Kidney capillary endothelial cell (primary cell): ENCODE measurements at regions not wholly inside any gene's neighbourhood (a gene's known extent, or its start where the extent isn't known, plus 50 kb on each side); places are given as distances from the start of the nearest gene placed in this dataset.

Experiments used
- DNase-seq: peaks from one replicate; pipeline ENCODE4 v3.0.0-alpha.2; 2018; ENCODE audit warnings: low spot score

DNA sequence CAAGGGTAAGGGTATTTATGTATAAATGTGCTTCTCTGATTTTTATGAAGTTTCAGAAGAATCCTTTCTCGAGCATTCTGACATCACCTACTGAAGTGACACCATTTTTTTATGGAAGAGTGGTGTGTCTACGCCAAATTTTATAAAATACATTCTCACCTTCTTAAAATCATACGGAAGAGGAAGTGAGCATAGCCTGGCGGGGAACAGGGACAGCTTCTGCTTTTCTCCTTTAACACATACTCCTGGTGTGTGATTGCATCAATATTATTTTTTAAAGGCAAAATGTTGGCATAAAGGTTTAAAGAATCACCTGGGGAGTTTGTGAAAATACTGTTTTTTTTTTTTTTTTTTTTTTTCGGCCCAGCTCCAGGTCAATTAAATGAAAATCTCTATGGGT lies 733.6 kb upstream of the MAN1A1 start:
- no peak for DNase-seq

DNA sequence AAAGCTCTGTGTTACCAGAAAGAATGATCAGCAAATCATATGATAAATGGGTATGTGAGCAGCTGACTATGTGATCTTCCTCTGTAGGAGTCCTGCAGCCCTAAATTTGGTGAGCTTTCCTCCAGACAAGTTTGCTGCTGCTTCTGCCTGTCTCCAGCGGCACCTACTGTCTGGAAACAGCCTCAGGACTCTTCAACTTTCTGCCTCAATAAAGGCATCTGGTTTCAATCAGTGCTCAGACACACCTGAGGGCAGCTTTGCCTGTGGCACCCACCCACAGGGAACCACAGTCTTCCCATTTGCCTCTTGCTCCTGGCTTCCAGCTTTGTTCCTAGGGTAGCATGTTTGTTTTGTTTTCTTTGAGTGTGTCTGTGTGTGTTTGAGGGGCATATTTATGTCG lies 727.9 kb upstream of the MAN1A1 start:
- no peak for DNase-seq

DNA sequence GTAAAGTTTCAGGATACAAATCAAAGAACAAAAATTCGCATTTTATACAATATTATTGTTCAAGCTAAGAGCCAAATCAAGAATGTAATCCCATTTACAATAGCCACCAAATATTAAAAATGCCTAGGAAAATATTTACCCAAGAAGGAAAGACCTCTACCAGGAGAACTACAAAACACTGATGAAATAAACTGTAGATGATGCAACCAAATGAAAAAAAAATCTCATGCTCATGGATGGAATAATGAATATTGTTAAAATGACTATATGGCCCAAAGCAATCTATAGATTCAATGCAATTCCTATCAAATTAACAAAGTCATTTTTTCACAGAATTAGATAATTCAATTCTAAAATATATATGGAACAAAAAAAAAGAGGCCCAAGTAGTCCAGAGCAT lies 708.8 kb upstream of the MAN1A1 start:
- DNase-seq, result no peak

DNA sequence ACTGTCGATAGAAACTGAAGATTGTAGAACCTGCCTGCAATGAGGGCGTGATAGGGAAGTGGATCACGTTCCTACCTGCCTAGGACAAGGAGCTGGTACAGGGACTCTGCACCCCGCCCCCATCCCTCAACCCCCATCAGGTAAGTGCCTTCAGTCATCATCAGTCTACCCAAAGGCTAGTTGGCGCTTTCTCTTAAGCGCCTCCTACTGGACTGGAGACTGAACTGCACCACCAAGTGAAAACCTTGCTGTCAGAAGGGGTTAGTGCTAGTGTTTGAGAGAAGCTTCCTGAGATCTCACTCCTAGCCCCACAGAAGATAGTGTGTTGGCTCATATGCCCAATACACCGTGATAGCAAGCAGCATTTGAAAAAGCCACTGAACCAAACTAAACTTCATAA lies 706.5 kb upstream of the MAN1A1 start:
- DNase-seq, result no peak

DNA sequence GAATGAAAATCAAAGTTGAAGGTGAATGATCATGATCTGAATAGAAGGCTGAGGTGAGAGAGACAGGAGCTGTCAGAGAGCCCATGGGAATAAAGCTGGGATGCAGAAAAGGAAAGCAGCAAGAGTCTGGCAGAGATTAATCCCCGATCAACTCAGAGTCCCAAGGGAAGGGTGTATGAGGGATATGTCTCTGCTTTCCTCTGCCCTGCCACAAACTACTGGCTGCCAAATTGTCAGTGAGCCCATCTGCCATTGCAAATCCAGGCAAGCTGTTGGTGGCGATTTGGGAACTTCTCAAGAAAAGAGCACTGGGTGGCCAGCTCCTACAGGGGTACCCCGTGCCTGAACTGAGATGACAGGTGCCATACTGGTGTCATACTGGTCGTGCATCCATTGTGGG lies 705.5 kb upstream of the MAN1A1 start:
- no peak for DNase-seq

DNA sequence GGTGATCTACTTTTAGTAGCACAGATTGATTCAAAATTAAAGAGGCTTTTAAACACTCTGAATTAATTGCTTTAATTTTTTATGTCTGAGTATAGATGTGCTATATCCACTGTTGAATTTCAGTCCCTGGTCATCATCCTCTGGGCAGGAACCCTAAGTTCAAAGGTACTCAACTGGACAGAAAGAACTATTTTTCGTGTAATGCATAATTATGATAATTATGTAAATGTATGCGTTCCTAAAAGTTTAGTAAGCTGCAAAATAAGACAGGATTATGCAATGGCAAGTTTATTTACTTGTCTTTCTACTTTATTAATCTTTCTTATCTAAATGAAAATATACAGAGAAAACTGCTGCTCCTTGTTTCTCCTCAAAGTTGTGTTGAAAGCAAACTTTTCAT lies 690.1 kb upstream of the MAN1A1 start:
- no peak for DNase-seq

DNA sequence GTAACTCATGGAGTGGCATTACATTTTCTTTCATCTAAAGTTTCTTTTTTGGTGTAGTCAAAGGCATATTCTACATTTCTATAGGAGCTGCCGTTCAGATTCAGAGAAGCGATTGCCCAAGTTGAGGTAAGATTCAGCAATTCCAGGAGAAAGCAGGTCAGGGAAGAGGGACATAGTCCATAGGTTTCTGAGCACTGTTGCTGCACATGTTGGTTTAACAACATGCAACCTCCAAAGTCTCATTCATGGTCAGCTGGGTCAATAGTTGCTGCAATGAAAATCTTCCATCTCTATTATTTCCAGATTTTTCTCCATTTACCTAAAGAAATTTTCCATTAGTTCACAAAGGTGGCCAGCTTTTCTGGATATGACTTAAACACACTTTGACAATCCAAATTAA lies 682.3 kb upstream of the MAN1A1 start:
- DNase-seq, result no peak

DNA sequence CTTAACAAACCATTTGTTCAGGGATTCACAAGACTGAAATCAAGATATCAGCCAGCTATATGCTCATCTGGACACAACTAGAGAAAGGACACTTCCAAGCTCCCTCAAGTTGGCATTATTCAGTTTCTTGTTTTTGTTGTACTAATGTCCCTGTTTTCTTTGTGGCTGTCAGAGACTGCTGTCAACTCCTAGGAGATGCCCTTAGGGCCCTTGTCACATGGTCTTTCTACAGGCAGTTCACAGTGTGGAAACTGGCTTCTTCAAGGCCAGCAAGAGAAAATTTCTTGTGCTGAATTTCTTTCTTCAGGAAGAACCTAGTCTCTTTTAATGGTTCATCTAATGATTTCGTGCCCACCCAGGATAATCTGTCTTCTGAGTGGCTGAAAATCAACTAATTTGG lies 677.2 kb upstream of the MAN1A1 start:
- no peak for DNase-seq

DNA sequence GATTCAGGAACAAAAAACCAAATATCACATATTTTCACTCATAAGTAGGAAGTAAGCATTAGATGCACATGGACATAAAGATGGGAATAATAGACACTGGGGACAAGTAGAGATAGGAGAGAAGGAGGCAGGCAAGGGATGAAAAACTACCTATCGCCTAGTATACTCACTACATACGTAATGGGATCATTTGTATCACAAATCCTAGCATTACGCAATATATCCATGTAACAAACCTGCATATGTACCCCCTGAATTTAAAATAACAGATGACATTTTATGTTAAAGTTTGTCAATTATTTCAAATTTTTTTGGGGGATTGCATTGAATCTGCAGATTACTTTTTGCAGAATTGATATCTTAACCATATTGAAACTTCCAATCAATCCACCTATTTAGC lies 660.5 kb upstream of the MAN1A1 start:
- DNase-seq, result no peak

DNA sequence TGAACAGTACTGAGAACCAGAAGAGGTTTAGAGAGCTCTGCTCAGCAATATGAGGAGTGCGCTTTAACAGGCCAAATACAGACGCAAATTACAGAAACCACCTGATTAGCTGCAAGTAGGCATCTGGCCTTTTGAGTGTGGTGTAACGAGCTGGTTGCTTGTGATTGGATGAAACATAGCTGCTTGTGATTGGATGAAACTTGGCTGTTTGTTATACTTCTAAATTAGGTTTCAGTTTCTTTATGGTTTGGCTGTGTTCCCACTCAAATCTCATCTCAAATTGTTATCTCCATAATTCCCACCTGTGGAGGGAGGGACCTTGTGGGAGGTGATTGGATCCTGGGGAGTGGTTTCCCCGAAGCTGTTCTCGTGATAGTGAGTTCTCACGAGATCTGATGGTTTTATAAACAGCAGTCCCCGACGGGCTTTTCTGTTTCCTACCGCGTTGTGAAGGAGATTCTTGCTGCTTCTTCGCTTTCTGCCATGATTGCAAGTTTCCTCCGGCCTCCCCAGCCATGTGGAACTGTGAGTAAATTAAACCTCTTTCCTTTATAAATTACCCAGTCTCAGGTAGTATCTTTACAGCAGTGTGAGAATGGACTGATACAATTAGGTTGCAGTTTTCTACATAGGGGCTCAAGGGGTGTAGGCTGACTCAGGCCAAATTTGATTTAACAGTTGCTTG lies 655.9 kb upstream of the MAN1A1 start:
- no peak for DNase-seq

DNA sequence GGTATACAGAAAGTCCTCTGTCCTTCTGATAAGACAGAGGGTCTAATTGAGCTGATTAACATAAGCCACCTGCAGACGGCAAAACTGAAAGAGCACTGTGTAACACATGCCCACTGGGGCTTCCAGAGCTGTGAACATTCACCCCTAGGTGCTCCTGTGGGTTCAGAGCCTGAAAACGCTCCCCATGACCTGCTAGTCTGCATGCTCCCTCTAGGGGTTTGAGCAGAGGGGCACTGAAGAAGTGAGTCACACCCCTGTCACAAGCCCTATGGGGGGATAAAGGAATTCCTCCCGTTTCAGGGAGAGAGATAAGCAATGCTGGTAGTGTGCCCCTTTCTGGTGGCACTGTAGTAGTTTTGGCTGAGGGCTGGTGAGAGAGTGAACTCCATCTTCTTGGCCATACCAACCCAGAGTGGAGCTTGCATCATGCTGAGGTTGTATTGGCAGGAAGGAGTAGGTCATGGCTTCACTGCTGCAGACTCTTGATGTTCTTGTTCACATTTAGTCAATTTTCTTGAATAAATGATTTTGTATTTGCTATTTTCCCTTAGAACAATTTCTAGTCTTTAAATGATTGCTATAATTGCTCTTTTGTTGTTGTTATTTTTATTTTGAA lies 637.5 kb upstream of the MAN1A1 start:
- DNase-seq, result no peak

DNA sequence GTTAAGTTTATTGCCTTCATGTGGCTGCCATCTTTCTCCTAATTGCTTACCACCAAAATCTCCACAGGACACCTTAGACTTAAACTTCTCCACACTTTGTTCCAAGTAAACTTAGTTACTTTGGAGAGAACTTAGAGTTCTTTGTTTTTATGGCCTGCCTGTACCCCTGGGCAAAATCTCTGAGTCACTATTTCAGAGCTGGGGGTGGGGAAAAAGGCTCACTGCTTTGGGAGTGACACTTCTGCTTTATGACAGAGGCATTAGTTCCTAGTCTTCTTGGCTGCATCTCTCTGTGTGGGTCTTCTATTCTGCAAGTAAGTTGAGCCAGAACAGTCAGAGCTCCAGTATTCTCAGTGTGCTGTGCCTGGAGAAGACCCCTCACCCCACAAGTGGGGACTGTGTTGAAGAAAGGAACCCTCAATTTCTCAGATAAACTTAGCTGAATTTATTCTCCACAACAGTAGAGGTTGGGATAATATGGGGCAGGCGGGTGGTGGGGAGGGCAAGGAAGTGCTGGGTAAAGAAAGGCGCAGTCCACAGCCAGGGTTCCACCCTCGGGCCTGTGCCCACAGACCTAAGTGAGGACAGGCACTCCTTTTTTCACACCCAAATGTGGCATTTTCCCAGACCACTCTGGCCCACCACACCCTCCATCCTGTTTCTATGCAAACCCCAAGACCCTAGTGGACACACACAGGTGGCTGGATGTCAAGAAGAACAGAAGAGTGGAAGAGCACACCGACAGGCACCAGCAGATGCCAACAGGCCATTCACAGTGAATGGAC lies 636.6 kb upstream of the MAN1A1 start:
- no peak for DNase-seq

DNA sequence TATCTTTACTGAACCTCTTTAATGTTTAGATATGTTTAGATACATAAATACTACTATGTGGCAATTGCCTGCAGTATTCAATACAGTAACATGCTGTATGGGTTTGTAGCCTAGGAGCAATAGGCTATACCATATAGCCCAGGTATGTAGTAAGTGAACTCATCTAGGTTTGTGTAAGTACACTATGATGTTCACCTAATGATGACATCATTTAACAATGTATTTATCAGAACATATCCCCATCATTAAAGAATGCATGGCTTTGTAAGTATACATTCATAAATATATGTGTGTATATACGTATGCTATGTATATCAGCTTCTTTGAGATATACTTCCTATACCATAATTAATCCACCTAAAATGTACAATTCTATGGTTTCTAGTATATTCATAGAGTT lies 631.2 kb upstream of the MAN1A1 start:
- no peak for DNase-seq

DNA sequence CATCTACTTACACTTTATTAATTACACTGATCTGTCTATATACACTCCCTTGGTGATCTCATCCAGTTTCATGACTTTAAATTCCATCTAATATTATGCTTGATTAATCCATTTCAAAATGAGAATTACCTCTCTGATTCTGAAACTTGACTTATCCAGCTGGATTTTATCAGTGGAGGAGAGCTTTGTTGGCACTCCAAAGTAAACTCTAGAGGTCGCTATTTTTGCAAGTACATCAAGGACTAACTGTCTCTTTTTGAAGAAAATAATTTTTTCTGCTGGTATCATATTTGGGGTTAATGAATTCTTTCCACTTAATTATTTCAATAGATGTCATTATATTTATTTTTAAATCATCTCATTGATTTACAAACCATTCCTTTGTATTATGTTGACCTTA lies 630.3 kb upstream of the MAN1A1 start:
- DNase-seq, result peak; percentile 13

DNA sequence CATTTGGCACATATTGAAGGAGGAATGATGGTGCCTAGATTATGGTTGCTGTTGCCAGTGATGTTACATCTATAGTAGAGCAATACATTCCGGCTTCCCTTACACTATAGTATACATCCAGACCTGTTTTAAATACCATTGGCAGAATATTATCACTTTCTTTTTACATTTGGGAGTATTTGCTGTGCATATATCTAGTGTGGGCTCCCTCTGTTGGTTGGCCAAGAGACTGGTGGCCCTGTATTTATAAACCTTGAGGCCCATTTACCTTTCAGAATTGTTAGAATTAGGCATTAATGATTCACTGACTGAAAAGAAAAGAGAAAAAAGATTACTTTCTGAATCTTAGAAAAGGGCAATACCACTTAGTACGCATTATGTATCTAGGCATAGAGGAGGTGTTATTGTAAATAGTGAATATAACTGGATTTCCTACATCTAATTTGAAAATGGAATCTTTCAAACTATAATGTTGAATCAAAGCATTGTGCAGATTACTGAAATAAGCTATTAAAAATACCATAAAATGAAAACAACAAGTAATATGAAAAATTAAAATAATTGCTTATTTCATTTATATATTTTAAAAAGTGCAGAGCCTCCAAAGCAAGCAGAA lies 628.8 kb upstream of the MAN1A1 start:
- peak; percentile 10 for DNase-seq

DNA sequence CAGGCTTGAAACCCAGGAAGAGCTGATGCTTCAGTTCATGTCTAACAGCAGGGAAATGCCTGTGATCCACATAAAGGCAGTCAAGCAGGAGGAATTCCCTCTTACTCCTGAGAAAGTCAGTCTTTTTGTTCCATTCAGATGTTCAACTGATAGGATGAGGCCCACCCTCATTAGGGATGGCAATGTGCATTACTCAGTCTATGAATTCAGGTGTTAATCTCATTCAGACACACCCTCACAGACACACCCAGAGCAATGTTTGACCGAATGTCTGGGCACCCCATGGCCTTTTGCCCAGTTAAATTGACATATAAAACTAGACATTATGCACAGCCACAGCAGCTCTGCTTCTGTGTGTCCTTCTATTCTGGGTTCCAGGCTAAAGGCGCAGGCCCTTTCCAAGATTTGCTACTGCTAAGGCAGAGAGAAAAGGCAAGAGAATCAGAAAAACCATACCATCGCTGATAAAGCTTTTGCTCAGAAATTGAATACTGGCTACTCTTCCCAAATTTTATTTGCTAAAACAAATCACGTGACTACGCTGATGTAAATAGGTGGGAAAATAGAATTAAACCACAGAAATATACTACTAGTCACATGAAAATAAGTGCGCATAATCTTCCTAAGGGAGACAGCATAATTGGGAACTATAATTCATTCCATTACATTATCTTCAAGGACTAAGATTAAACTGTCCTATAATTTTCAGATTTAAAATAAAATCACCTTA lies 625.0 kb upstream of the MAN1A1 start:
- DNase-seq, result no peak

DNA sequence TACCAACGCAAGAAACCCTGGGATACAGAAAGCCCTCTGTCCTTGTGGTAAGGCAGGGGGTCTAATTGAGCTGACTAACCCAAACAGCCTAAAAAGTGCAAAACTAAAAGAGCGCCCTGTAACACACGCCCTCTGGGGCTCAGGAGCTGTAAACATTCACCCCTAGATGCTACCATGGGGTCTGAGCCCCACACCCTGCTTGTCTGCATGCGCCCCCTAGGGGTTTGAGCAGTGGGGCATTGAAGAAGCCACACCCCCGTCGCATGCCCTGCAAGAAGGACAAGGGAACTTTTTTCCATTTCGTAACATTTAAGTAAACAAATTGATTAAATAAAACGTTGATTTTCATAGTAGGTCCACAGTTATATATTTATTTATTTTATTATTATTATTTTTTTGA lies 616.9 kb upstream of the MAN1A1 start:
- DNase-seq, result no peak

DNA sequence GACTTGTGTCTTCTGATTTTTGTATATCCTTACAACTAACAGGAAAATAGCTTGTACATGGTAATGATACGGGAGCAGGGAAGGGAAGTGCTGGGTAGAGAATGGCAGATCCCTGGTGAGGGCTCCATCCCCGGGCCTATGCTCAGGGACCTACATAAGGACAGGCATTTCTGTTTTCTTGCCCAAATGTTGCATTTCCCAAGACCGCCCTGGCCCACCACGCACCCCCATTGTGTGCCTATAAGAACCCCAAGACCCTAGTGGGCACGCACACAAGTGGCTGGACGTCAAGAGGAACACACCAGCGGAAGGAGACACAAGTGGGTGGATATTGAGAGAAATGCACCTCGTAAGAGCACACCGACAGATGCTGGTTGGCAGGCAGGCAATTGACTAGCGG lies 616.3 kb upstream of the MAN1A1 start:
- no peak for DNase-seq

DNA sequence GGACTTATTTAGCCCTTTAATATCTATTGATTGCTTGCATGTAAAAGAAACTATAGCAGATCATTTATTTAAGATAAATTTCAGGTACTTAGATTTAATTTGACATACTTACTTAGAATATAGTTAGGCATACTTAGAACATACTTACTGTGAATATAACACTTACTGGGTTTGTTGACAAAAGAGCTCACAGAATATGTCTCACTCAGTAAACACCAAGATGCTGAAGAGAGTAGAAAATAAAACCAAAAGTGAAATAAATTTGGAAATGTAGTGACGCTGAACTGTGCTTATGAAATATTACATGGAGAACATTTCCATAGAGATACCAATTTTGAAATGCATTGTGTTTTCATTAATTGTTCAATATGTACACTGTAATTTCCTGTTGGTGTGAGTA lies 615.4 kb upstream of the MAN1A1 start:
- DNase-seq, result no peak

DNA sequence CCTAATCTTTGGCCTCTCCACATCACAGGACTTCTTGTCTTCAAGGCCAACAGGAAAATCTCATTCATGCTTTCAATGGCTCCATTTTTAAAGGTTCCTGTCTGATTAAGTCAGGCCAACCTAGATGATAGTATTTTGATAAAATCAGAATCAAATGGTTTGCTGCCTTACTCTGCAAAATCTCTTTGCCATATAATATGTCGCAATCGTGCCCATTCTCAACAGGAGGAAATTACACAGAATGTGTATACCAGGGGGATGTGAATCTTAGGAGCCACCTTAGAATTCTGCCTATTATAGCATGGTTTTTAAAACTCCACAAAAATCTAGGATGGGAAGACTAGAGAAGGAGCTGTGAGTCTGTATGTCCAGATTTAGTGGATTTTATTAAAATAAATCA lies 612.9 kb upstream of the MAN1A1 start:
- no peak for DNase-seq

DNA sequence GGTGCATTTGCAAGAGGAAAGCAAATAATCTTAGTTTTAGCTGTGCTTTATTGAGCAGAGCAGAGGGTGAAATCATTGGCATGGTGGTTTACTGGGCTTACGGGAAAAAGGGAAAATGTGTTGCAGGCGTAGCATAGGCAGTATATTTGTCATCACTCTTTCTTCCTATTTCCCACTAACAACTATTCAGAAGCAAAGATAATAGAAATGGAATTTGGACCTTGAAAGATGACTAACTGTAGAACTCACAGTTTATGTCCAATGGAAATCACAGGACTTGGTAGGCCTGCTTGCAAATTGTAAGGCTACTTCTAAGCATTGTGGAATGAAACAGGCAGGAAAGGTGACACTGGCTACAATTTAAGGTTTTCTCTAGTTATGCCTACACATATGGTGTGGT lies 611.9 kb upstream of the MAN1A1 start:
- no peak for DNase-seq

DNA sequence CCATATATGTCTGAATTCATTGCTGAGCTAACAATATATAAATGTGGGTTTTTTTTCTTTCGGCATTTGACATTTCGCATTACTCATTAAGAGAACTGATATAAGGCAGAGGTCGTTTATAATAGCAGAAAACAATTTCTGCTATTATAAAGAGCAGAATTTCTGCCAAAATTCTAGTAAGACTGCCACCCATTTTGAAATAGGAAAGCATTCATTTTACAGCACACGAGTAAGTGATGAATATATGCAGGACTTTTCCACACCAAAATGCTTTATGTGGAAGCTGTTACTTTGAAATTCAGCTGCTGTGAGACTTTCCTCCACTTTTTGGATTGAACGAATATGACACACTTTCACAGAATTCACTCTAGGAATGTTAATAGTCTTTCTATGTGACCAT lies 610.9 kb upstream of the MAN1A1 start:
- no peak for DNase-seq
